SK-N-MC (cell line): ENCODE measurements at regions not wholly inside any gene's neighbourhood (a gene's known extent, or its start where the extent isn't known, plus 50 kb on each side); places are given as distances from the start of the nearest gene placed in this dataset.

ENCODE experiments used
- EZH2 ChIP-seq: fragments of 200-600 bp; sonication (generic); IDR thresholded peaks from one replicate; pipeline ENCODE4 v1.6.1; 2017; ENCODE audit warnings: antibody characterized with exemption
- POLR2AphosphoS5 ChIP-seq: IDR thresholded peaks from 2 replicates; pipeline ENCODE4 v1.6.1; 2012; ENCODE audit warnings: mild to moderate bottlenecking, low read depth, low read length, borderline replicate concordance

DNA sequence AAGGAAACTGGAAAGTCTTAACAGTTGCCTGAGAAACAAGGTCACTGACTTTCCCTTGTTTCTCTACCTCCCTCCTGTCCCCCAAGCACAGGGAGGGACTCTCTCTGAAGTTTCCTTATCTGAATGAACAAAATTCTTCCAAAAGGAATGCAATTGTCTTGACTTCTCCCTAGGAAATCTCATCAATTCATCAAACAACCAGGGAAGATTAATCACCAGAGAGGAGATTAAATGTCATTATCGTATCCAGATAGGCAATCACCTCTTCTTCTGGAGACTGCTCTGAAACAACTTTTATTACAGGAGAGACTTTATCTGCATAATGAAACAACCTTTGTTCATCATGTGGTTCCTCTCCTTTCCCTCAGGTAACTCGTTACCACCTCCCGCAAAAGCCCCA lies 431.4 kb downstream of the SLC16A7 start:
- no peak for TF ChIP-seq POLR2AphosphoS5
- no peak for TF ChIP-seq EZH2
